HepG2 (cell line): ENCODE measurements at regions not wholly inside any gene's neighbourhood (a gene's known extent, or its start where the extent isn't known, plus 50 kb on each side); places are given as distances from the start of the nearest gene placed in this dataset.

ENCODE experiments used
- ATAC-seq: fragments of 200-7000 bp; cut with Tn5 transposase; 3 replicates; pipeline ENCODE4 v1.9.1; 2020; ENCODE audit warnings: mild to moderate bottlenecking, moderate library complexity
- BruUV-seq: library from RNA; stranded (reverse); fragments of 400-500 nt; replicated peaks from 2 replicates; lab custom pipeline; 2021; lab: Mats Ljungman, UMichigan
- CTCF ChIA-PET: fragments of 300-600 bp; formaldehyde crosslinking; extraction: SDS; loops from one replicate; lab custom pipeline; 2021; ENCODE audit warnings: low total read pairs, inconsistent platforms, low intra/inter-chr PET ratio; lab: Yijun Ruan, JAX
- POLR2A ChIA-PET: fragments of 350-600 bp; sonication (Branson Sonifier 250); formaldehyde crosslinking; loops from one replicate; lab custom pipeline; 2020; ENCODE audit warnings: antibody characterized with exemption, inconsistent platforms; lab: Yijun Ruan, JAX
- DNase-seq: peaks from one replicate; pipeline ENCODE4 v3.0.0-alpha.2; 2015; ENCODE audit warnings: low spot score
- FAIRE-seq: peaks from 3 replicates; lab custom pipeline; 2011; peaks lifted over from hg19 to GRCh38; lab: Jason Lieb, UNC
- H2AFZ ChIP-seq: one replicate; pipeline ENCODE4 v1.6.1; 2011; ENCODE audit warnings: low read length, inconsistent platforms
- H3K27ac ChIP-seq: fragments of 300-600 bp; 3 replicates; pipeline ENCODE4 v1.8.0; 2011; ENCODE audit warnings: mixed run types, mild to moderate bottlenecking, mixed read lengths, low read length, inconsistent platforms; ENCODE audit not compliant: insufficient read depth; ENCODE audit errors: extremely low read length
- H3K27me3 ChIP-seq, 2 experiments: fragments of 200-600 bp in 1 of 2; 2 replicates in 1 of 2; 3 replicates in 1 of 2; pipeline versions ENCODE4 v1.6.0 to v1.8.0; 2011; ENCODE audit warnings: low read length in 2 of 2, mild to moderate bottlenecking in 2 of 2, moderate library complexity in 2 of 2, inconsistent platforms in 1 of 2; ENCODE audit not compliant: insufficient read depth in 2 of 2, control insufficient read depth in 1 of 2
- H3K36me3 ChIP-seq, 2 experiments: fragments of 200-600 bp in 1 of 2; replicated peaks in 1 of 2; 2 replicates in 1 of 2; 3 replicates in 1 of 2; pipeline versions ENCODE4 v1.5.1 to v1.8.0; 2011; ENCODE audit warnings: low read length in 2 of 2, inconsistent platforms in 1 of 2; ENCODE audit not compliant: insufficient read depth in 2 of 2, control insufficient read depth in 1 of 2
- H3K4me1 ChIP-seq: 2 replicates; pipeline ENCODE4 v1.5.1; 2012; ENCODE audit warnings: low read length, inconsistent platforms; ENCODE audit not compliant: insufficient read depth
- H3K4me2 ChIP-seq: 2 replicates; pipeline ENCODE4 v1.6.0; 2011; ENCODE audit warnings: low read depth, low read length, inconsistent platforms
- H3K4me3 ChIP-seq, 3 experiments: fragments of 200-600 bp in 1 of 3; sonication (generic), shearing (Covaris generic) in 1 of 3; replicated peaks in 1 of 3; 2 replicates each; pipeline ENCODE4 v1.5.1; 2011 to 2016; ENCODE audit warnings: low read length in 3 of 3, inconsistent platforms in 2 of 3, low read depth in 2 of 3, mild to moderate bottlenecking in 2 of 3, control low read depth in 1 of 3, mixed read lengths in 1 of 3; ENCODE audit not compliant: insufficient read depth in 1 of 3
- H3K79me2 ChIP-seq: one replicate; pipeline ENCODE4 v1.6.1; 2011; ENCODE audit warnings: low read length, inconsistent platforms; ENCODE audit not compliant: insufficient read depth
- H3K9ac ChIP-seq: 2 replicates; pipeline ENCODE4 v1.6.0; 2011; ENCODE audit warnings: mild to moderate bottlenecking, low read depth, low read length, inconsistent platforms; ENCODE audit not compliant: insufficient read depth
- H3K9me3 ChIP-seq: 2 replicates; pipeline ENCODE4 v1.5.1; 2012; ENCODE audit warnings: mild to moderate bottlenecking, low read length
- H4K20me1 ChIP-seq: 2 replicates; pipeline ENCODE4 v1.6.0; 2011; ENCODE audit warnings: inconsistent platforms, mild to moderate bottlenecking, low read length, moderate library complexity; ENCODE audit not compliant: insufficient read depth
- NR0B2 ChIP-seq: sonication (generic); formaldehyde crosslinking; IDR thresholded peaks from 2 replicates; pipeline ENCODE4 v1.4.0; 2020; ENCODE audit warnings: mild to moderate bottlenecking, missing genetic modification reagents
- SNRNP70 ChIP-seq: fragments of 200-400 bp; formaldehyde crosslinking; IDR thresholded peaks from 2 replicates; pipeline ENCODE4 v1.6.1; 2017; ENCODE audit warnings: mild to moderate bottlenecking, low read depth, low read length, moderate library complexity
- ZNF34 ChIP-seq: sonication (generic); formaldehyde crosslinking; IDR thresholded peaks from 2 replicates; pipeline ENCODE4 v1.4.0; 2020; ENCODE audit warnings: mild to moderate bottlenecking, missing genetic modification reagents, borderline replicate concordance
- ZNF788 ChIP-seq: sonication (generic); formaldehyde crosslinking; IDR thresholded peaks from 2 replicates; pipeline ENCODE4 v1.5.0; 2020; ENCODE audit warnings: mild to moderate bottlenecking, missing genetic modification reagents, borderline replicate concordance
- WGBS: methylation state at CpG from one replicate; pipeline ENCODE4 v1.1.6; 2017; ENCODE audit warnings: low lambda C conversion rate; 5-methylcytosine and 5-hydroxymethylcytosine counted together
- in situ Hi-C: cut with HindIII; loops from 2 replicates; pipeline ENCODE4 v1.10.0; 2017; ENCODE audit warnings: low pct_unique_long_range_greater_than_20kb; ENCODE audit not compliant: extremely low pct_ligation_motif_present
- intact Hi-C: fragments of 100-400 bp; cut with micrococcal nuclease; formaldehyde crosslinking; loops from one replicate; pipeline ENCODE4 v1.10.0; 2022; ENCODE audit not compliant: unreplicated experiment
- TF ChIP-seq, protein P1 (sequence below): IDR thresholded peaks from 2 replicates; pipeline ENCODE4 v1.6.1; 2016; ENCODE audit warnings: mild to moderate bottlenecking
- TF ChIP-seq, protein P2 (sequence below): sonication (generic); formaldehyde crosslinking; IDR thresholded peaks from 2 replicates; pipeline ENCODE4 v1.8.0; 2022; ENCODE audit warnings: low read depth, missing genetic modification reagents

GRCh38 chr2:180110469-180110868, 103.4 kb upstream of the CWC22 start:
- Histone ChIP-seq H4K20me1 (no peaks in the 10 kb centered on the region), H3K4me1 (no peaks in the 10 kb centered on the region), H3K27ac (no peak overlapping the region), H3K9ac (no peak overlapping the region), H3K36me3 (no peaks in the 10 kb centered on the region), H3K4me3 (no peak overlapping the region), H3K79me2 (no peaks in the 10 kb centered on the region), H3K4me2 (no peak overlapping the region), H3K27me3 (no peaks in the 10 kb centered on the region), H3K9me3 (no peaks in the 10 kb centered on the region), H2AFZ (no peak overlapping the region)
- DNase-seq (no peak), ATAC-seq (no peak), FAIRE-seq (no peak)
- intact Hi-C loops: no loop called here
- 44% methylated on average over 6 of the region's 6 CpGs for WGBS
- no TSS peak for BruUV-seq
- ChIA-PET POLR2A (no interaction called here), CTCF (no interaction called here)
- in situ Hi-C loops: loop anchor here (25.0 kb wide), 1 partner anchor 1602 kb away; no protein-coding TSS in a partner anchor
- no peak for TF ChIP-seq NR0B2 (CRISPR knock-in tag)
- TF ChIP-seq, protein P1, sequence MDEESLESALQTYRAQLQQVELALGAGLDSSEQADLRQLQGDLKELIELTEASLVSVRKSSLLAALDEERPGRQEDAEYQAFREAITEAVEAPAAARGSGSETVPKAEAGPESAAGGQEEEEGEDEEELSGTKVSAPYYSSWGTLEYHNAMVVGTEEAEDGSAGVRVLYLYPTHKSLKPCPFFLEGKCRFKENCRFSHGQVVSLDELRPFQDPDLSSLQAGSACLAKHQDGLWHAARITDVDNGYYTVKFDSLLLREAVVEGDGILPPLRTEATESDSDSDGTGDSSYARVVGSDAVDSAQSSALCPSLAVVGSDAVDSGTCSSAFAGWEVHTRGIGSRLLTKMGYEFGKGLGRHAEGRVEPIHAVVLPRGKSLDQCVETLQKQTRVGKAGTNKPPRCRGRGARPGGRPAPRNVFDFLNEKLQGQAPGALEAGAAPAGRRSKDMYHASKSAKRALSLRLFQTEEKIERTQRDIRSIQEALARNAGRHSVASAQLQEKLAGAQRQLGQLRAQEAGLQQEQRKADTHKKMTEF (CRISPR knock-in tag): no peak
- no peak for TF ChIP-seq ZNF788
- TF ChIP-seq, protein P2, sequence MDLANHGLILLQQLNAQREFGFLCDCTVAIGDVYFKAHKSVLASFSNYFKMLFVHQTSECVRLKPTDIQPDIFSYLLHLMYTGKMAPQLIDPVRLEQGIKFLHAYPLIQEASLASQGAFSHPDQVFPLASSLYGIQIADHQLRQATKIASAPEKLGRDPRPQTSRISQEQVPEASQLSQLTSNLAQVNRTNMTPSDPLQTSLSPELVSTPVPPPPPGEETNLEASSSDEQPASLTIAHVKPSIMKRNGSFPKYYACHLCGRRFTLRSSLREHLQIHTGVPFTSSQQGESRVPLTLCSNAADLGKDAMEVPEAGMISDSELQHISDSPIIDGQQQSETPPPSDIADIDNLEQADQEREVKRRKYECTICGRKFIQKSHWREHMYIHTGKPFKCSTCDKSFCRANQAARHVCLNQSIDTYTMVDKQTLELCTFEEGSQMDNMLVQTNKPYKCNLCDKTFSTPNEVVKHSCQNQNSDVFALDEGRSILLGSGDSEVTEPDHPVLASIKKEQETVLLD (CRISPR knock-in tag): no peak
- no peak for TF ChIP-seq SNRNP70
- no peak for TF ChIP-seq ZNF34 (CRISPR knock-in tag)
